H9 (cell line): ENCODE measurements at regions not wholly inside any gene's neighbourhood (a gene's known extent, or its start where the extent isn't known, plus 50 kb on each side); places are given as distances from the start of the nearest gene placed in this dataset.

Experiments used
- DNase-seq: peaks from one replicate; pipeline ENCODE4 v3.0.0-alpha.2; 2017
- H2AFZ ChIP-seq: one replicate; pipeline ENCODE4 v1.6.1; 2013; ENCODE audit warnings: mild to moderate bottlenecking, low read length, control low read depth, moderate library complexity
- H2AK5ac ChIP-seq: 2 replicates; pipeline ENCODE4 v1.6.1; 2013; ENCODE audit warnings: low read length, control low read depth, mixed read lengths; ENCODE audit not compliant: insufficient read length
- H2BK120ac ChIP-seq: one replicate; pipeline ENCODE4 v1.6.1; 2013; ENCODE audit warnings: low read depth, mild to moderate bottlenecking, low read length, control low read depth, inconsistent platforms; ENCODE audit not compliant: poor library complexity, severe bottlenecking
- H2BK12ac ChIP-seq: 2 replicates; pipeline ENCODE4 v1.6.1; 2013; ENCODE audit warnings: low read length, control low read depth, mixed read lengths, low read depth; ENCODE audit not compliant: insufficient read length
- H2BK15ac ChIP-seq: 2 replicates; pipeline ENCODE4 v1.6.1; 2013; ENCODE audit warnings: low read depth, low read length, control low read depth
- H2BK20ac ChIP-seq: one replicate; pipeline ENCODE4 v1.6.1; 2013; ENCODE audit warnings: low read depth, mild to moderate bottlenecking, low read length, control low read depth, inconsistent platforms; ENCODE audit not compliant: poor library complexity, severe bottlenecking
- H2BK5ac ChIP-seq: 2 replicates; pipeline ENCODE4 v1.6.1; 2013; ENCODE audit warnings: low read length, control low read depth, mixed read lengths; ENCODE audit not compliant: insufficient read length
- H3K14ac ChIP-seq: 2 replicates; pipeline ENCODE4 v1.6.1; 2013; ENCODE audit warnings: low read length, control low read depth; ENCODE audit not compliant: insufficient read depth
- H3K18ac ChIP-seq: 2 replicates; pipeline ENCODE4 v1.6.1; 2013; ENCODE audit warnings: low read depth, mild to moderate bottlenecking, mixed read lengths, low read length, control low read depth; ENCODE audit not compliant: insufficient read length
- H3K23ac ChIP-seq: 2 replicates; pipeline ENCODE4 v1.6.1; 2013; ENCODE audit warnings: low read length, control low read depth, mixed read lengths, low read depth; ENCODE audit not compliant: insufficient read length
- H3K23me2 ChIP-seq: 2 replicates; pipeline ENCODE4 v1.6.1; 2013; ENCODE audit warnings: low read depth, mild to moderate bottlenecking, mixed read lengths, low read length, control low read depth; ENCODE audit not compliant: insufficient read length, poor library complexity, severe bottlenecking
- H3K27ac ChIP-seq: 2 replicates; pipeline ENCODE4 v1.5.1; 2013; ENCODE audit warnings: low read length, control low read depth, mixed read lengths, low read depth; ENCODE audit not compliant: insufficient read length
- H3K27me3 ChIP-seq: 2 replicates; pipeline ENCODE4 v1.6.1; 2013; ENCODE audit warnings: low read length, control low read depth, inconsistent platforms; ENCODE audit not compliant: insufficient read depth
- H3K4ac ChIP-seq: 2 replicates; pipeline ENCODE4 v1.6.1; 2013; ENCODE audit warnings: low read depth, mild to moderate bottlenecking, control low read depth, inconsistent platforms, low read length, moderate library complexity
- H3K4me1 ChIP-seq: 2 replicates; pipeline ENCODE4 v1.6.1; 2013; ENCODE audit warnings: low read length, control low read depth, inconsistent platforms; ENCODE audit not compliant: insufficient read depth
- H3K4me2 ChIP-seq: 2 replicates; pipeline ENCODE4 v1.6.1; 2013; ENCODE audit warnings: low read length, control low read depth, mixed read lengths; ENCODE audit not compliant: insufficient read length, insufficient read depth
- H3K56ac ChIP-seq: 2 replicates; pipeline ENCODE4 v1.6.1; 2013; ENCODE audit warnings: low read depth, mild to moderate bottlenecking, mixed read lengths, low read length, control low read depth; ENCODE audit not compliant: insufficient read length
- H3K79me1 ChIP-seq: 2 replicates; pipeline ENCODE4 v1.6.1; 2013; ENCODE audit warnings: low read depth, mild to moderate bottlenecking, moderate library complexity, low read length, control low read depth, inconsistent platforms; ENCODE audit not compliant: insufficient read depth, poor library complexity, severe bottlenecking
- H3K79me2 ChIP-seq: 2 replicates; pipeline ENCODE4 v1.6.1; 2013; ENCODE audit warnings: low read length, control low read depth, inconsistent platforms; ENCODE audit not compliant: insufficient read depth
- H3K9ac ChIP-seq: 2 replicates; pipeline ENCODE4 v1.6.1; 2013; ENCODE audit warnings: low read length, control low read depth, mixed read lengths; ENCODE audit not compliant: insufficient read length; ENCODE audit errors: extremely low read depth
- H3K9me3 ChIP-seq: one replicate; pipeline ENCODE4 v1.6.1; 2013; ENCODE audit warnings: low read depth, low read length, inconsistent platforms; ENCODE audit not compliant: control insufficient read depth
- H3T11ph ChIP-seq: one replicate; pipeline ENCODE4 v1.6.1; 2013; ENCODE audit warnings: mild to moderate bottlenecking, low read length, control low read depth, inconsistent platforms
- H4K20me1 ChIP-seq: one replicate; pipeline ENCODE4 v1.6.1; 2013; ENCODE audit not compliant: control insufficient read depth, insufficient read length, insufficient read depth
- H4K5ac ChIP-seq: 2 replicates; pipeline ENCODE4 v1.6.1; 2013; ENCODE audit warnings: low read depth, mild to moderate bottlenecking, mixed read lengths, low read length, control low read depth; ENCODE audit not compliant: insufficient read length
- H4K8ac ChIP-seq: replicated peaks from 2 replicates; pipeline ENCODE4 v1.6.1; 2013; ENCODE audit warnings: low read length, control low read depth, mixed read lengths, low read depth; ENCODE audit not compliant: insufficient read length
- H4K91ac ChIP-seq: 2 replicates; pipeline ENCODE4 v1.6.1; 2013; ENCODE audit warnings: low read depth, mild to moderate bottlenecking, moderate library complexity, mixed read lengths, low read length, control low read depth; ENCODE audit not compliant: insufficient read length
- H3K27ac Mint-ChIP-seq, 3 experiments: 2 replicates in 2 of 3; 3 replicates in 1 of 3; pipeline ENCODE4 v1.8.0; 2020 to 2021; ENCODE audit warnings: mixed read lengths in 3 of 3, mild to moderate bottlenecking in 1 of 3, moderate library complexity in 1 of 3
- H3K27me3 Mint-ChIP-seq: 2 replicates; pipeline ENCODE4 v1.8.0; 2021; ENCODE audit warnings: low read depth, mild to moderate bottlenecking, moderate library complexity, mixed read lengths
- H3K36me3 Mint-ChIP-seq, 3 experiments: 2 replicates in 2 of 3; 3 replicates in 1 of 3; pipeline ENCODE4 v1.8.0; 2020 to 2021; ENCODE audit warnings: low read depth in 3 of 3, mixed read lengths in 3 of 3; ENCODE audit not compliant: insufficient read depth in 1 of 3
- H3K4me1 Mint-ChIP-seq, 2 experiments: 2 replicates each; pipeline ENCODE4 v1.8.0; 2020; ENCODE audit warnings: mixed read lengths in 2 of 2
- H3K4me3 Mint-ChIP-seq, 2 experiments: 2 replicates in 1 of 2; 3 replicates in 1 of 2; pipeline ENCODE4 v1.8.0; 2020 to 2021; ENCODE audit warnings: mild to moderate bottlenecking in 2 of 2, mixed read lengths in 2 of 2, moderate library complexity in 1 of 2
- H3K9me3 Mint-ChIP-seq, 2 experiments: 2 replicates in 1 of 2; 3 replicates in 1 of 2; pipeline ENCODE4 v1.8.0; 2020; ENCODE audit warnings: mild to moderate bottlenecking in 2 of 2, mixed read lengths in 2 of 2, moderate library complexity in 1 of 2
- CTCF ChIP-seq: fragments of 200-600 bp; sonication (generic); conservative IDR thresholded peaks from 3 replicates; pipeline ENCODE4 v1.8.0; 2021; ENCODE audit warnings: antibody characterized with exemption, mild to moderate bottlenecking
- WGBS: extraction: QIAGEN DNeasy Blood & Tissue Kit; methylation state at CpG from one replicate; pipeline ENCODE4 v1.1.7; 2013; ENCODE audit warnings: missing lambda C conversion rate, low lambda C conversion rate, mixed read lengths; ENCODE audit not compliant: insufficient read length; ENCODE audit errors: extremely low coverage; 5-methylcytosine and 5-hydroxymethylcytosine counted together

DNA sequence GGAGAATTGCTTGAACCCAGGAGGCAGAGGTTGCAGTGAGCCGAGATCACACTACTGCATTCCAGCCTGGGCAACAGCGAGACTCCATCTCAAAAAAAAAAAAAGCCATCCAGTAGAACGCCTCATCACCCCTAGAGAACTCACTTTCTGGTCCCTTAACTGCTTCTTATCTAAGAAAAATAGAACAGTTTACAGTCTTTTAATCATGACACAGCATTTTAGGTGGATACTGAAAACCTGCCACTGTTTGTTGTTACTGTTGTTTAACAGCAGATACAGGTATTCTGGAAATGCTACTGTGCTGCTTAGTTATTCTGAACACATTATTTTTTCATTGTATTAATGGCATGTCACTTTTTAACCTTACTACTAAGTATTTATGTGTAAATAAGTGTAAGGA, 624.3 kb upstream of the GHITM start:
- no peak overlapping the region for H2AK5ac ChIP-seq
- H2BK15ac ChIP-seq: no peak overlapping the region
- H3K27ac Mint-ChIP-seq: no peak overlapping the region
- no peak overlapping the region for H3T11ph ChIP-seq
- no peaks in the 10 kb centered on the region for H3K79me2 ChIP-seq
- no peak overlapping the region for H3K4ac ChIP-seq
- H2BK5ac ChIP-seq: no peak overlapping the region
- no peak overlapping the region for H3K18ac ChIP-seq
- no peak overlapping the region for H2BK12ac ChIP-seq
- no peak overlapping the region for H3K23ac ChIP-seq
- no peaks in the 10 kb centered on the region for H3K27me3 ChIP-seq
- H4K20me1 ChIP-seq: no peaks in the 10 kb centered on the region
- no peak overlapping the region for H3K27ac ChIP-seq
- H4K8ac ChIP-seq: no peak overlapping the region
- H2AFZ ChIP-seq: no peak overlapping the region
- no CpG with 5 or more reads among the region's 3 CpGs for WGBS
- no peaks in the 10 kb centered on the region for H3K36me3 Mint-ChIP-seq
- no peaks in the 10 kb centered on the region for H3K9me3 ChIP-seq
- no peaks in the 10 kb centered on the region for H3K9me3 Mint-ChIP-seq
- H3K27me3 Mint-ChIP-seq: no peaks in the 10 kb centered on the region
- no peaks in the 10 kb centered on the region for H3K23me2 ChIP-seq
- H3K14ac ChIP-seq: no peak overlapping the region
- no peaks in the 10 kb centered on the region for H3K79me1 ChIP-seq
- no peak overlapping the region for H3K56ac ChIP-seq
- no peak overlapping the region for H3K4me2 ChIP-seq
- no peak overlapping the region for H4K91ac ChIP-seq
- H3K4me1 ChIP-seq: no peaks in the 10 kb centered on the region
- DNase-seq: no peak
- no peaks in the 10 kb centered on the region for H3K4me1 Mint-ChIP-seq
- H4K5ac ChIP-seq: no peak overlapping the region
- H2BK120ac ChIP-seq: no peak overlapping the region
- no peak overlapping the region for H2BK20ac ChIP-seq
- no peak overlapping the region for H3K4me3 Mint-ChIP-seq
- no peak for TF ChIP-seq CTCF
- H3K9ac ChIP-seq: no peak overlapping the region
